Endodermal cell (in vitro differentiated cells): ENCODE measurements at regions not wholly inside any gene's neighbourhood (a gene's known extent, or its start where the extent isn't known, plus 50 kb on each side); places are given as distances from the start of the nearest gene placed in this dataset.

Source experiments
- DNase-seq: peaks from one replicate; pipeline ENCODE4 v3.0.0-alpha.2; 2017
- H3K27ac ChIP-seq: 2 replicates; pipeline ENCODE4 v1.5.1; 2013; ENCODE audit warnings: mild to moderate bottlenecking, low read depth, low read length, moderate library complexity
- H3K27me3 ChIP-seq: 2 replicates; pipeline ENCODE4 v1.6.1; 2013; ENCODE audit warnings: mild to moderate bottlenecking, low read length, moderate library complexity; ENCODE audit not compliant: insufficient read depth, control insufficient read depth, poor library complexity, severe bottlenecking
- H3K36me3 ChIP-seq: 2 replicates; pipeline ENCODE4 v1.7.0; 2013; ENCODE audit warnings: mild to moderate bottlenecking, low read length, moderate library complexity; ENCODE audit not compliant: control insufficient read depth, insufficient read depth
- H3K4me1 ChIP-seq: one replicate; pipeline ENCODE4 v1.7.0; 2013; ENCODE audit warnings: low read length; ENCODE audit not compliant: control insufficient read depth, insufficient read depth
- H3K4me3 ChIP-seq: 2 replicates; pipeline ENCODE4 v1.5.1; 2013; ENCODE audit warnings: mild to moderate bottlenecking, low read length, moderate library complexity
- H3K9ac ChIP-seq: 2 replicates; pipeline ENCODE4 v1.6.1; 2013; ENCODE audit warnings: mild to moderate bottlenecking, low read length, moderate library complexity; ENCODE audit not compliant: poor library complexity, severe bottlenecking; ENCODE audit errors: extremely low read depth
- H3K9me3 ChIP-seq: 2 replicates; pipeline ENCODE4 v1.6.1; 2013; ENCODE audit warnings: mild to moderate bottlenecking, low read length, moderate library complexity; ENCODE audit not compliant: control insufficient read depth
- H3K27ac Mint-ChIP-seq: 2 replicates; pipeline ENCODE4 v1.8.0; 2020; ENCODE audit warnings: mixed read lengths
- H3K27me3 Mint-ChIP-seq: 2 replicates; pipeline ENCODE4 v1.8.0; 2021; ENCODE audit warnings: mild to moderate bottlenecking, mixed read lengths; ENCODE audit not compliant: insufficient read depth
- H3K36me3 Mint-ChIP-seq: 2 replicates; pipeline ENCODE4 v1.8.0; 2020; ENCODE audit warnings: low read depth, mixed read lengths
- H3K4me1 Mint-ChIP-seq: 2 replicates; pipeline ENCODE4 v1.8.0; 2020; ENCODE audit warnings: mixed read lengths
- H3K4me3 Mint-ChIP-seq: 2 replicates; pipeline ENCODE4 v1.8.0; 2020; ENCODE audit warnings: mild to moderate bottlenecking, moderate library complexity, mixed read lengths
- H3K9me3 Mint-ChIP-seq: 2 replicates; pipeline ENCODE4 v1.8.0; 2020; ENCODE audit warnings: mild to moderate bottlenecking, mixed read lengths
- CTCF ChIP-seq: fragments of 200-600 bp; sonication (generic); conservative IDR thresholded peaks from 2 replicates; pipeline ENCODE4 v1.5.0; 2021; ENCODE audit warnings: antibody characterized with exemption, mild to moderate bottlenecking
- WGBS, 2 experiments: methylation state at CpG; one replicate each; pipeline versions ENCODE4 v1.1.5 to v1.1.7; 2013; ENCODE audit warnings: missing lambda C conversion rate in 2 of 2, mixed read lengths in 1 of 2; ENCODE audit not compliant: insufficient coverage in 1 of 2, insufficient read length in 1 of 2; 5-methylcytosine and 5-hydroxymethylcytosine counted together

- no peaks in the 10 kb centered on the region for H3K9me3 ChIP-seq
- no peak overlapping the region for H3K9ac ChIP-seq
- no peak for DNase-seq
- no peak for TF ChIP-seq CTCF
- no peaks in the 10 kb centered on the region for H3K27me3 Mint-ChIP-seq
- no peaks in the 10 kb centered on the region for H3K36me3 Mint-ChIP-seq
- H3K4me3 Mint-ChIP-seq = no peak overlapping the region
- no peak overlapping the region for H3K27ac Mint-ChIP-seq
- no peaks in the 10 kb centered on the region for H3K27me3 ChIP-seq
- H3K4me3 ChIP-seq = no peak overlapping the region
- peaks cover 10% of the 10 kb centered on the region for H3K4me1 Mint-ChIP-seq
- no peaks in the 10 kb centered on the region for H3K4me1 ChIP-seq
- 91 to 100% methylated on average over 1 of the region's 1 CpG for WGBS, 2 experiments
- H3K36me3 ChIP-seq = no peaks in the 10 kb centered on the region
- no peak overlapping the region for H3K27ac ChIP-seq
- no peaks in the 10 kb centered on the region for H3K9me3 Mint-ChIP-seq
Observed at GRCh38 chr2:192887337-192887736, 692.6 kb upstream of the TMEFF2 start.

- Histone ChIP-seq H3K36me3 (no peaks in the 10 kb centered on the region), H3K4me3 (no peak overlapping the region), H3K27ac (no peak overlapping the region), H3K9me3 (no peaks in the 10 kb centered on the region), H3K27me3 (no peaks in the 10 kb centered on the region), H3K9ac (no peak overlapping the region), H3K4me1 (no peaks in the 10 kb centered on the region)
- no peak for TF ChIP-seq CTCF
- no peaks in the 10 kb centered on the region for H3K36me3 Mint-ChIP-seq
- no peaks in the 10 kb centered on the region for H3K9me3 Mint-ChIP-seq
- H3K27me3 Mint-ChIP-seq = no peaks in the 10 kb centered on the region
- no peak overlapping the region for H3K27ac Mint-ChIP-seq
- no peak overlapping the region for H3K4me3 Mint-ChIP-seq
- WGBS, 2 experiments = 82% methylated on average over 1 of the region's 1 CpG; no CpG with 5 or more reads in 1 of the 2 experiments
- H3K4me1 Mint-ChIP-seq = peaks cover 10% of the 10 kb centered on the region
- DNase-seq = no peak
Observed at GRCh38 chr2:192886636-192887035, 691.9 kb upstream of the TMEFF2 start.

- 90% methylated on average over 4 of the region's 4 CpGs; no CpG with 5 or more reads in 1 of the 2 experiments for WGBS, 2 experiments
- Mint-ChIP-seq H3K36me3 (no peaks in the 10 kb centered on the region), H3K4me1 (peaks cover 10% of the 10 kb centered on the region), H3K27me3 (no peaks in the 10 kb centered on the region), H3K9me3 (no peaks in the 10 kb centered on the region), H3K4me3 (no peak overlapping the region), H3K27ac (no peak overlapping the region)
- no peaks in the 10 kb centered on the region for H3K4me1 ChIP-seq
- H3K4me3 ChIP-seq = no peak overlapping the region
- H3K27me3 ChIP-seq = no peaks in the 10 kb centered on the region
- H3K36me3 ChIP-seq = no peaks in the 10 kb centered on the region
- no peaks in the 10 kb centered on the region for H3K9me3 ChIP-seq
- no peak overlapping the region for H3K27ac ChIP-seq
- DNase-seq = no peak
- no peak for TF ChIP-seq CTCF
- H3K9ac ChIP-seq = no peak overlapping the region
Observed at GRCh38 chr2:192885569-192886160, 690.9 kb upstream of the TMEFF2 start.
